ENCODE measurements at regions not wholly inside any gene's neighbourhood (a gene's known extent, or its start where the extent isn't known, plus 50 kb on each side); places are given as distances from the start of the nearest gene placed in this dataset.
"Not testable (repeated sequence)": the region's sequence is repeated elsewhere in the genome, so short reads cannot be mapped to it uniquely, and the experiment has no call there.

DNA sequence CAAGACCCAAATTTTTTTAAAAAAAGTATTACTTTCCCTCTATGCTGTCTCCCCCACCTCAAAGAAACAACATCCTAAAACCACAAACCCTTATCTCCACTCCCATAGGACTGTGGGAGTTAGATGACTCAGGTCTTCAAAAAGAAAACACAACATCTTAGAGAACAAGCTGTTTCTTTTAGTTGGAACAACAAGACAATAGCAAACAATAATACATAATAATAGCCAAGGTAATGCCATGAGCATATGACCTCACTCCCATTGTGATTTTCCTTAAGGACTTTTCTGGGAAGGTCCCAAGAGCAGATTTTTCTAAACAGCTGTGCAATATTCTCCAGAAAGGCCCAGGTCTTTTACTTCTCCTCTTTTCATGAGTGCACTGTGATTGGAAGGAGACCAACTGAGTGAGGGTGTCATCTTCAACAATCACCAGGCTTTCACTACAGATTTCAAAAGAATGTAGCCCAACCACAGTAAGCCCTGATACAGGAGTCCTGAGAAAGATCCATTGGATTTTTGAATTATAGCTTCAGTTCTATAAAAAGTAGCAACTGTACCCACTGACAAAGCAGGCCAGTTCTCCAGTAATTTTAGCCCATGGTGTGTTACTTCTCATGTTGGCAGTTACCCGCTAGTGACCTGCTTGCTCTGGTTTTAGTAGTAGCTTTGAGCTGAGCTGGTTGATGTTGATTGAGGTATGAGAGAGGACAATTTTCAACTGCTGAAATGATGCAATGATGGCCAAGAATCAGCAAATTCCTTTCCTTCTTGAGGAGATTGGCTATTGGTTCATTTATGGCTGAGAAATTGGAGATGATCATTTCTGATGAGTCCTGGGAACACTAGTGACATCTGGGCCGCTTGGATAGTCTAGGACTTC, 144.5 kb upstream of the TCF4 start:
- Histone ChIP-seq H3K4me3 (no peak overlapping the region), H3K36me3 (no peaks in the 10 kb centered on the region), H3K4me1 (no peaks in the 10 kb centered on the region), H3K27ac (no peak overlapping the region), H3K27me3 (no peaks in the 10 kb centered on the region), H3K9me3 (no peaks in the 10 kb centered on the region)
- TF ChIP-seq, protein P1, sequence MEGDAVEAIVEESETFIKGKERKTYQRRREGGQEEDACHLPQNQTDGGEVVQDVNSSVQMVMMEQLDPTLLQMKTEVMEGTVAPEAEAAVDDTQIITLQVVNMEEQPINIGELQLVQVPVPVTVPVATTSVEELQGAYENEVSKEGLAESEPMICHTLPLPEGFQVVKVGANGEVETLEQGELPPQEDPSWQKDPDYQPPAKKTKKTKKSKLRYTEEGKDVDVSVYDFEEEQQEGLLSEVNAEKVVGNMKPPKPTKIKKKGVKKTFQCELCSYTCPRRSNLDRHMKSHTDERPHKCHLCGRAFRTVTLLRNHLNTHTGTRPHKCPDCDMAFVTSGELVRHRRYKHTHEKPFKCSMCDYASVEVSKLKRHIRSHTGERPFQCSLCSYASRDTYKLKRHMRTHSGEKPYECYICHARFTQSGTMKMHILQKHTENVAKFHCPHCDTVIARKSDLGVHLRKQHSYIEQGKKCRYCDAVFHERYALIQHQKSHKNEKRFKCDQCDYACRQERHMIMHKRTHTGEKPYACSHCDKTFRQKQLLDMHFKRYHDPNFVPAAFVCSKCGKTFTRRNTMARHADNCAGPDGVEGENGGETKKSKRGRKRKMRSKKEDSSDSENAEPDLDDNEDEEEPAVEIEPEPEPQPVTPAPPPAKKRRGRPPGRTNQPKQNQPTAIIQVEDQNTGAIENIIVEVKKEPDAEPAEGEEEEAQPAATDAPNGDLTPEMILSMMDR (IDR thresholded peaks at IDR 0.05) = no peak
- intact Hi-C loops (cut with DNase I) = no loop called here
- ATAC-seq (no peak), DNase-seq (no peak)

DNA sequence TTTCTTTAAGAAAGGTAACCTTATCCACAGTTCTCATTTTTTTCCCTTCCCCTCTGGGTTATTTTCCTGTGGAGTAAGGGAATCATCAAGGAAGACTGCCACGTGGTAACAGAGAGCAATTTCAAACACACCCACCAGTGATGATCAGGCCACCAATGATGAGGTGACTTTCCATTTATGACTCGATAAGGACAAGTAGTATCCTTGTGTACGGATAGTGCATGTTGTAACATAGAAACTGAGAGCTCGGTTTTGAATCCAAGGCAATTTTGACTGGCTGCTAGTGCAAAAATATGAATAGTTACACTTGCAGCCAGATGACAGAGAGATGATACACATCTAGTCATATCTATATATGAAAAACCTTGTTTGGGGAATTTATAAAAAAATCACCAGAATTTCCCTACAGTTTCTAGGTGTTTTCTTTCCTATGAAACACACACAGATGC, 143.6 kb upstream of the TCF4 start:
- DNase-seq = no peak
- no peak overlapping the region for H3K4me3 ChIP-seq
- TF ChIP-seq, protein P1 (IDR thresholded peaks at IDR 0.05) = no peak
- intact Hi-C loops (cut with DNase I) = no loop called here
- H3K27ac ChIP-seq = no peak overlapping the region
- H3K27me3 ChIP-seq = no peaks in the 10 kb centered on the region
- H3K36me3 ChIP-seq = no peaks in the 10 kb centered on the region
- ATAC-seq = no peak
- H3K4me1 ChIP-seq = no peaks in the 10 kb centered on the region
- H3K9me3 ChIP-seq = no peaks in the 10 kb centered on the region

DNA sequence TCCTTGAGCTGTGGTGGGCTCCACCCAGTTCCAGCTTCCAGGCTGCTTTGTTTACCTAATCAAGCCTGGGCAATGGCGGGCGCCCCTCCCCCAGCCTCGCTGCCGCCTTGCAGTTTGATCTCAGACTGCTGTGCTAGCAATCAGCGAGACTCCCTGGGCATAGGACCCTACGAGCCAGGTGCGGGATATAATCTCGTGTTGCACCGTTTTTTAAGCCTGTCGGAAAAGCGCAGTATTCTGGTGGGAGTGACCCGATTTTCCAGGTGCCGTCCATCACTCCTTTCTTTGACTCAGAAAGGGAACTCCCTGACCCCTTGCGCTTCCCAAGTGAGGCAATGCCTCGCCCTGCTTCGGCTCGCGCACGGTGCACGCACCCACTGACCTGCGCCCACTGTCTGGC, 133.0 kb upstream of the TCF4 start:
- H3K27me3 ChIP-seq = not testable (repeated sequence)

DNA sequence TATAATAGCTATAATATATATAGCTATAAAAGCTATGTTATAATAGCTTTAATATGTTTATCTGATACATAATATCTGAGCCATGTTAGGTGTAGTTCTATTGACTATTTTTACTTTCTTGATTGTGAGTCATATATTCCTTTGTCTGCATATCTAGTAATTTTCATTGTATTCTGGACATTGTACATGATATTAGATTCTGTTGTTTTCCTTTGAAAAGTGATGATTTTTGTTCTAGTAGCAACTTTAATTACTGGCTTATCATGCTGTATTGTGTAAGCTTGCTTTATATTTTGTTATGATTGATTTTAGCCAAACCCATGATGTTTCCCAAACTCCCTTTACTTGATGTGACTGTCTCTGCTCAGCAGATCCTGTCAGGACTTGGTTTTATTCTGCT, 125.7 kb upstream of the TCF4 start:
- Histone ChIP-seq H3K4me3 (no peak overlapping the region), H3K4me1 (no peaks in the 10 kb centered on the region), H3K9me3 (peaks cover 4 to 37% of the 10 kb centered on the region in 2 donors), H3K27me3 (no peaks in the 10 kb centered on the region), H3K27ac (no peak overlapping the region), H3K36me3 (no peaks in the 10 kb centered on the region)
- TF ChIP-seq, protein P1 (IDR thresholded peaks at IDR 0.05) = no peak
- no peak for ATAC-seq
- intact Hi-C loops (cut with DNase I) = no loop called here
- no peak for DNase-seq

More for the DNA sequence above, 133.0 kb upstream of the TCF4 start:
- H3K4me3 ChIP-seq; H3K36me3 ChIP-seq; ATAC-seq; H3K9me3 ChIP-seq; H3K4me1 ChIP-seq; DNase-seq; H3K27ac ChIP-seq; intact Hi-C loops (cut with DNase I): not testable (repeated sequence)

DNA sequence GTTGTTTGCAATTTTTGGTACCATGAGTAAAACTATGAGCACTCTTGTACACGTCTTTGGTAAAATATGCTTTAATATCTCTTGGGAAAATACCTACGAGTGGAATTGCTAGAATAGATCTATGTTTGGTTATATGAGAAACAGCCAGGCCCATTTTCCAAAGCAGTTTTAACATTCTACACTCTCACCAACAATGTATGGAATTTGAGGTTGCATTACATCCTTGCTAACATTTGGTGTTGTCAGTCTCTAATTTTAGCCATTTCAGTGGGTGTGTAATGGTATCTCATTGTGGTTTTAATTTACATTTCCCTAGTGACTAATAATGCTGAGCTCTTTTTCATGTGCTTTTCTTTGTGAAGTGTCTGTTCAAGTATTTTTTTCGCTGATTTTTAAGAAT, 118.9 kb upstream of the TCF4 start:
- Histone ChIP-seq H3K4me3 (no peak overlapping the region), H3K4me1 (no peaks in the 10 kb centered on the region), H3K9me3 (peaks cover 0 to 18% of the 10 kb centered on the region in 2 donors), H3K36me3 (no peaks in the 10 kb centered on the region), H3K27ac (no peak overlapping the region), H3K27me3 (no peaks in the 10 kb centered on the region)
- intact Hi-C loops (cut with DNase I) = no loop called here
- DNase-seq (no peak), ATAC-seq (no peak)
- TF ChIP-seq, protein P1 (IDR thresholded peaks at IDR 0.05) = no peak
